ENCODE measurements at regions not wholly inside any gene's neighbourhood (a gene's known extent, or its start where the extent isn't known, plus 50 kb on each side); places are given as distances from the start of the nearest gene placed in this dataset.

DNA sequence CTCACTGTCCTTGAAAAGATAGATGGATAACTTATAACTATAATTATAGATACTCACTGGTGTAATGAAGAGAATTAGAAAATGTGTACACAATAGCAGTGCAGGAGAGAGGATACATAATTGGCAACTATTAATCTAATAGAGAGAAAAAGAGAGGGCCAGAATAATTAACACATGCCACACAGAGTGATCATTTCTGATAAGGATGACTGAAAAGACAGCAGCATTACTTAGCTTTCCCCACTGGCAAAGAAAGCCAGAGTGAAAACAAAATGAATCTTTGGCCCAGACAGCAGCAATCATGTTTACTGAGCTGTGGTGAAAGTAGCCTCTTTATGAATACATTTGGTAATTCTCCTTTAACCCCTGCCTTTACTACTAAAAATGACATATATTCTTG, 493.3 kb upstream of the ROBO1 start:
- DNase-seq: no peak

DNA sequence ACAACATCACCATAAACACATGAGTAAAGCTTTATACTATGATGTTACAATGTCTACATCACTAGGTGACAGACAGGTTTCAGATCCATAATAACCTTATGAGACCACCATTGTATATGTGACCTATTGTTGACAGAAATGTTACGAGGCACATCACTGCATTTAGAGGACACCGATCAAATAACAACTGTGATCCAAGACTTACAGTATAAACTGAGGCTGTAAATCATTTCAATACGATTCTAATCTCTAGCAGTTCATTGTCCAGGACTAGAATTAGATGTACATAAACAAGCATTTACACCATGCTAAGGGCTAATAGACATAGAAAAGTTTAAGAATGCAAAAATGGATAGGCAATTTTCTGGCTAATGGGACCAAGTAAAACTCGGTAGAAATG, 491.9 kb upstream of the ROBO1 start:
- DNase-seq: no peak

DNA sequence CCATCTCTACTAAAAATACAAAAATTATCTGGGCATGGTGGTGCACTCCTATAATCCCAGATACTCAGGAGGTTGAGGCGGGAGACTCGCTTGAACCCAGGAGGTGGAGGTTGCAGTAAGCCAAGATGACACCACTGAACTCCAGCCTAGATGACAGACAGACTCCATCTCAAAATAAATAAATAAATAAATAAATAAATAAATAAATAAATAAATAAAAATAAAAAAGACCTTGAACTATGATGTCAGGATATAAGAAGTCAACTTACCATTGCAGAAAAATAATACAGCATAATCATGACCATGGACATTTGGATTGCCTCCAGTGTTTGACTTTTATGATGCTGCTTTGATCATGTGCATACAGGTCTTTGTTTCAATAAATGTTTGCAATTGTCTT, 484.3 kb upstream of the ROBO1 start:
- no peak for DNase-seq

DNA sequence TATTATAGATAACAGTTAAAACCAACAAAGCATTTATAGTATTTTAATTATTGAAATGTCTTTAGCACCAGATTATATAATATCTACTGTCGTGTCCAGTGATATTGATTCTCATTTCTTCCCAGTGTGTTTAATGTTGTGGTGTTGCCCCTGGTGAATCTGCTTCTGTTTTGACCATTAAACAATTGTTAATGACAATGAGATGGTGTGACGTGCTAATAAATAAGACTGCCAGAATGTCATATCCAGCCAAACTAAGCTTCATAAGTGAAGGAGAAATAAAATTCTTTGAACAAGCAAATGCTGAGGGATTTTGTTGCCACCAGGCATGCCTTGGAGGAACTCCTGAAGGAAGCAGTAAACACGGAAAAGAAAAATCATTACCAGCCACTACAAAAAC, 480.0 kb upstream of the ROBO1 start:
- DNase-seq: no peak

DNA sequence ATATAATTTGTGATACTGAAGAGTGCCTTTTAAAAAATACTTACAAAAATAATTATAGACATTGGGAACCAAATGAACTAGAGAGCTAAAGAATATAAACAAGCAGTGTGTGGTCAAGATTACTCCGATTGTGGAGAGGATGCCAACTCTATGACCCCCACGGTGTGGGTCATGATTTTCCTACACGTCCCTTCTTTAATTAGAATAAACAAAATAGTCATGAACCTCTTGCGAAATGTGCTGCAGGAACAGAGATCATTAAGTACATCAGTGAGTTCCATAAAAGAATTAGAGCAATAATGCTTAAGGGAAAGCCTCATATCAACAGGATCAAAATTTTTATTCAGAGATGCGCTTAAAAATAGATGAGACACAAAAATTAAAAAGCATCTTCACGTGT, 476.6 kb upstream of the ROBO1 start:
- DNase-seq: no peak

DNA sequence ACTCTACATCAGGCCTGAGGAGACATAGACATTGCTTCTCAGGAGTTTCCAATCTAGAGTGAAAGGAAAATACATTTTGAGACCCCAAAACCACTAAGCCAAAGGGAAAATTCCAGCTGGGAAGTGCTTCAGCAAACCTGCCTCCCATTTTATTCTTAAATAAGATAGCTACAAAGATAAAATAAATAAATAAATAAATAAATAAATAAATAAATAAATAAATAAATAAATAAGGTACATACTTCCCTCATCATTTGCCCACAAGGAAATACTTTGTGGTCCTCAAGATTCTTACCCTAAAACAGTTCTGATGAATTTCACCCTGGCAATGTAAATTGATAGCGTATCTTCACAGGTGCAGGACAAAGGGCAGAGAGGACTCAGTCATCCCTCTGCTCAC, 474.0 kb upstream of the ROBO1 start:
- no peak for DNase-seq

DNA sequence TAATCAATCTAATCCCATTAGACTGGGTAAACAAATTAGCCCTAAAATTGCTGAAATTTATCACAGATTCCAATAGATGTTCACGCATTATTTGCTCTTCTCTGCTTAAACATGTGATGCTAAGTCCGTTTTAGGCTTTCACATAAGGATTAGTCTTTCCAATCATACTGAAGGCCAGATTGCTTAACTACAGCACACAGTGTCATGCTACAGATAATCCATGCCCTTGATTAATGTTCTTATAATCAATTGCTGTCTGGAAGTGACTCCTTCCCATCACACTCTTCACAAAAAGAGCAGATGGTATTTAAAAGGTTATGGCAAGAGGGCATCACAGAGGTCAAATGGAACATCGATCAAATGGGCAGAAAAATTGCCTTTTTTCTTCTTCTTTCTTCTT, 471.5 kb upstream of the ROBO1 start:
- DNase-seq: no peak

DNA sequence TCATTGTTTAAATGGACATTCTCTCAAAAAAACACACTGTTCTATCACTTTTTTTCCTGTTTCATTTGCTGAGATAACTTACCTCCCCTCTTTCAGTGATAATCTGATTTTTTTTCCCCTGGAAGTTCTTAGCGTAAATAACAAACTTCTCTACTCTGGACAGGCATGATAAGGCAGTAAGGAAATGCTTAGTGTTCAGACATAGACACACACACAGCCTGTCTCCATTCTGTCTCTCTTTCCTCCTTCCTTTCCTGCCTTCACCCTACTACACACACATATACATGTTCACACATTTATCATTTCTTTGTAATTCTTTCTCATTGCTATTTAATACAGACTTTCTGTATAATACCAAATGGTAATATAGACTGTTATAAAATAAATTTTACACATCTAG, 470.8 kb upstream of the ROBO1 start:
- DNase-seq: no peak

DNA sequence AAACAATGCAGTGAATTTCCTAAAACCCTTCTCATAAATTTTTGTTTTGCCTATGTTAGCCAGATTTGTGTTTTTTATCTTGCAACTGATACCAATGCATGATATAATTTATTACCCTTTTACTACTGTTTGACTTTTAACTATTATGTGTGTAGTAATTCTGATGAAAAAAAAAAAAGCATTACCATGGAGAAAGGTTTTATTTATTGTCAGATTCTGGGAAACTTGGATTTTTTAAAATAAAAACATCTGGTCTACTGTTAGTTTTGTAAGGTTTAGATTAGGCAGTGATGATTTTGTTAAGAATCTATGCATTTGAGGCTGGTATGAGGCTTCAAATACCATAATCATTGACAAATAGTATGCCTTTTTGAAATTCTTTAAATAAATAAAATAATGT, 470.4 kb upstream of the ROBO1 start:
- DNase-seq: no peak

DNA sequence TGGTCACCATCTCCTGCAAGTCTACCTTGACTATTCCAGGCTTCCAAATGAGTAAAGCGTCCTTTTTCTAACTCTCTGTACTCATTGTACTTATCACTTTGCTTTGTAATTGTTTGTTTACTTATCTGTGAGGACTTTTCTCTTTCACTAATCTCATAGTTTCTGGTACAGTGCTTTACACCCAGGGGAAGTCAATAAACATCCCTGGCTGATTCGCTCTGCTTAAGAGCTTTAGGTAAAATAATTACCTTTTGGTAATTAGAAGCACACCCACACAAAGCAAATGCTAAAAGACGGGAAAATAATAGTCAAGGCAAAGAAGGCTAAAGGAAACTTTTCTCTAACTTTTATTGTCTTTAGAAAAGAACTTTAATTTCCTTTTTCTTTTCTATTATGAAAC, 466.9 kb upstream of the ROBO1 start:
- no peak for DNase-seq

DNA sequence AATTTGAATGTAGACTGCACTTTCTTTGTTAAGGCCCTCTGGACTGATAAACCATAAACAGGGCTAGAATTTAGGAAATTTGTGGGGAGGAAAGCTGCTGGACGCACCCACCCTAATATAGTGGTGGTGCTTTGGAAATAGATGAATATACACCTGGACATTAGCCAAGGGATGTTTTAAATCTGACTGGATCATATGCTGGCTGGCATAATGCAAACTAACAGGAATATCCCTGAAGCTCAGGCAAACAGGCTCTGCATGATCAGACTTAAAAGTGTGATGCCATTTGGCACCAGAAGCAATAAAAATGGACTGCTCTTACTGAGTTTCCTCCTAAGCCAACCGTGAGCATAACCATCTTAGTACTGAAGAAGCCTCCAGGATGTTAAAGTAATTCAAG, 465.8 kb upstream of the ROBO1 start:
- DNase-seq: no peak

DNA sequence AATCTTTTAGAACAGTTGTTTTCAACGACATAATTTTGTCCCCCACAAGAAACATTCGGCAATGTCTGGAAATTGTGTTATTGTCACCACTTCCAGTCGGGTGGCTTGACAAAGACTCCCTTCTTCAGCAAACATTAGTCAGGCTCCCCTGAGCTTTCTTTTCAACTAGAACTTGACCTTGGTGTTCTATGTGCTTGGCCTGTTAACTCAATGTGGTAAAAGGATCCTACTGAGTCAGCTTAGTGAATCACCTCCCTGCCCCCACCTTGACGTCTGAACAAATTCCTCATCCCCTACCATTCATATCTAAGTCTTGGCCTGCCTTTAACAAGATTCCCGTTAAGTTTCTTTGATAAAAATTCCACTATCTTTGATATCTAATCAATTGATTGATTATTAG, 465.0 kb upstream of the ROBO1 start:
- DNase-seq: no peak

DNA sequence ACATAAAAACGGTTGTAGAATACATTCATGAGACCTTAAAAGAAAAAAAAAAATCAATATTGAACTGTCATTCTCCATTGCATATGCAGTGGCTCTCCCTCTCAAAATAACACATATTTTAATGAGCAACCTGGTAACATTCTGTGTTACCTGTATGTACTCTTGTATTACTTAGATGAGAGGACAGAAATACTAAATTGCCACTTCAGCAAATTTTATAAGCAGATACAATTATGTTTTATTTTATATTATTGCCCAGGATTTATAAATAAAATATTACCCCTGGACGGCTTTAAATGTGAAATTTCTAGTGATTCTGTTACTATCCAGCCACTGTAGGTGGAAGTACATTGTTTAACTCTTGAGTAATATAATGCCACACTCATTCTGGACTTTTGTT, 463.2 kb upstream of the ROBO1 start:
- DNase-seq: no peak

DNA sequence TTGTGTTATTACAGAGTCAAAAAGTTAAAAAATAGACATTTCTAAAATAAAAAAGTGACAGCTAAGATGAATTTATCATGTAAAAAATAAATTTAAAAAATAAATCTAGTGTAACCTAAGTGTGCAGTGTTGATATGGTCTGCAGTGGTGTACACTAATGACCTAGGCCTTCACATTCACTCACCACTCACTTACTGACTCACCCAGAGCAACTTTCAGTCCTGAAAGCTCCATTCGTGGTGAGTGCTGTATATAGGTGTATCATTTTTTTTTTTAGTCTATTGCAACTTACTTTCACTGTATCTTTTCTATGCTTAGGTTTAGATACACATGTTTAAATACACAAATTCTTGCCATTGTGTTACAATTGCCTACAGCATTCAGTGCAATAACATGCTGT, 459.4 kb upstream of the ROBO1 start:
- DNase-seq: no peak

DNA sequence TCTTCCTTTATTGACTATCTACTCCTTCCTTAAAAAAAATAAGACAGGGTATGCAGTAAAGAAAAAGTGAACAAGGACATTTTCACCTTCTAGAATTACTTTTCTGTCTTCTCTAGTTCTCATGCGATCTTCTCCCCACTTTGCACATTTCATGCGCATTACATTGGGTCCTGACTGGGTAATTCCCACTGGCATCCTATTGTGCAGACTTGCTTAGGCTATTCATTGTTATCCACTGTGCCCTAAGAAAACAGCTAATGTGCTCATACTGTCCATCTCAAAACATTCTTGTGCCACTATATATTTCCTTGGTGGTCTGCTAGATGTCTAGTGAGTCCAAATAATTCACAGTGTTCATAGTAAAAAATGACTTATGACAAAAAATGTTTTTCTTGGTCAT, 447.4 kb upstream of the ROBO1 start:
- no peak for DNase-seq

DNA sequence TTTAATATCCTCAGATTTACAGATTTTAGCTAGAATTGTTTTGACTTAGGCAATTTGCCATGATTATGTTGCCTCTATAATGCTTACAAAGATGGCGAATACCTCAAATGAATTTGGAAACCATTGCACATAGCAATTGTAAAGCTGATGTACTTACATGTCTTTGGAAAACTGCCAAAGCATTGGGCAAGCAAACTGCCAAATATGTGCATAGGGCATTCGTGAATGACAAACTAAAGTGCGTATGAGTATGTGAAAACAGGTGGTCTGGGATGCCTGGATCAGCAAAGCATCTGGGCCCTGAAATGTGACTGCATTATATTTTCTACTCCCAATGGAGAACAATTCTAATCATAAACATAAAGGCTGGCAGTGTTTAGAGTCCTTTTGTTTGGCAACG, 445.3 kb upstream of the ROBO1 start:
- DNase-seq: no peak

DNA sequence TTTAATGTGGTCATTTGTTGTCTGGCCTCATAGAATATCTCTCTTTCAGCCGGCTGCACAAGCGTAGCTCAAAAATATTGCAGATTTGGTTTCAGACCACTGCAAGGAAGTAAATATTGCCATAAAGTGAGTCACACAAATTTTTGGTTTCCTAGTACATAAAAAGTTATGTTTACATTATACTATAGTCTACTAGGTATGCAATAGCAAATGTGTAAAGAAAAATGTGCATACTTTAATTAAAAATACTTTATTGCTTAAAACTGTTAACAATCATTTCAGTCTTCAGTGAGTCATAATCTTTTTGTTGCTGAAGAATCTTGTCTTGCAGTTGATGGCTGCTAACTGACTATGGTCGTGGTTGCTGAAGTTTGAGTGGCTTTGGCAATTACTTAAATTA, 425.1 kb upstream of the ROBO1 start:
- DNase-seq: no peak

DNA sequence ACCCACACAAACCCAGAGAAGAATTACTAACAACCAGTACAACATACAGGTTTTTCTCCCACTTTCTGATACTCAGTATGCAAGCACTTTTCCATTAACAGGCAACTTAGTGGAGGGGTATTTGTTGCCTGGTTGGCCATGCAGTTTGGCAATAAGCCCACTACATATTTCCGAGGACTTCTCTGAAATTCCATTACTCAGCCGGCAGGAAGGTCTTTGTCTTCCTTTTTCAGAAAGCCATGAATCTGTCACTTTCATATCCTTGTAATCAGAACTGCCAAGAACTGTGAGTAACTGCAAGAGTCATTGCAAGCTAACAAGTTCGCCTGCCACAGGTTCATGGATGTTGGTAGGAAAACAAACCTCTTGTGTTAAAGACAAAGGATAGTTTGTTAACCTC, 422.3 kb upstream of the ROBO1 start:
- DNase-seq: no peak

DNA sequence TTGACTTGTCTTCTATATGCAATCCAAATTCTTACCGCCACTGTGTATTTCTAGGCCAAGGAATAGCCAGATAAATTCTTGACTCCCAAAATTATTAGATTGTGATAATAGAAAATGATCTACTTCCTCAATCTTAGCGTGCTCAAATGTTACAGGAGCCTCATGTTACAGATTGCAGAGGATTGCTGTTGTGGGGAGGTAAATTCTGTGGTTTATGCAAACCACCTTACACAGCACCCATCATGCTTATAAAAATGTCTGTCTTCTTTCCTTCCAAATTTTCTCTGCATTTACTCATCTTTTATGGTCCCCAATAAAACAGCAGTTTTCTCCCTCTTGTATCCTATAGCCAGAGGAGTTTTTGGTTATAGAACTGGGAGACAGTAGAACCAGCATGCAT, 420.2 kb upstream of the ROBO1 start:
- peak; percentile 0 to 1 for DNase-seq

DNA sequence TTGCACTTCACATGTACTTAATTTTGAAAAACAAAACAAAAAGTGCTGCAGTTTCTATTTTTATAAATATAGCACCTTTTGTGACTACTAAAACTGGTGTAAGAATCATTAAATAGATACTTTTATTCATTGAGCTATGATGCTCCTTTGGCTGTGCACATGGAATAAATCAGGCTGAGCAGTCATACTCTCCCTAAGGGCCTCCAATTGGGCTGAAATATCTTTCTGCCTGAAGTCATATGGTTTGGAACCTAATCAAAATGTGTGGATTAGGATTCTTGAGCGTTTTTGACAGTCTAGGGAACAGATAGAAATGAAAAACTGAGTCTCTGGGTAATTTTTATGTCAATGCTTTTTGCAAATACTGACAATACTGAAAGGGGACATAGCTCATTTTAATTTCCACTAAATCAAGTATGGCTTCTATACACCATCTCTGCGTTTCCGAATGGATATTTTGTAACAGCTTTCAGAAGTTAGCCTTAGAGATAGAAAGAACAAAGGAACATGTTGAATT, 392.2 kb upstream of the ROBO1 start:
- no peak for DNase-seq

DNA sequence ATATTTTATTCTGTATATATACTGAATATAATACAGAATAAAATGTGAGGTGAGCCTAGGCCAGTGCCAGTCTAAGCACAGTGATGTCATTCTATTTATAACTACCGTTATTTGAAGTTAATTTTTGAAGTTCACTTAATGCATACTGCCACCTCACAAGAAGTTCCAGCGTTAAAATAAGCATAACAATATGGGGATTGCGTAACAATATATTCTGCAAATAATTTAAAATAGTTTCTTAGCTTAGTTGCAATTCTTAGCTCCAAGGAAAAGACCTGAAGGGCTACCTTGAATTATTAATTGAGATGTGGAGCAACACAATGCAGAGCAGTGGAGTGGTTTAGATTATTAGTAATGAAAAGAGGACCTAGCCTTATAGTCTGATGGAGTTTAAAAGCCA, 390.5 kb upstream of the ROBO1 start:
- DNase-seq: no peak

DNA sequence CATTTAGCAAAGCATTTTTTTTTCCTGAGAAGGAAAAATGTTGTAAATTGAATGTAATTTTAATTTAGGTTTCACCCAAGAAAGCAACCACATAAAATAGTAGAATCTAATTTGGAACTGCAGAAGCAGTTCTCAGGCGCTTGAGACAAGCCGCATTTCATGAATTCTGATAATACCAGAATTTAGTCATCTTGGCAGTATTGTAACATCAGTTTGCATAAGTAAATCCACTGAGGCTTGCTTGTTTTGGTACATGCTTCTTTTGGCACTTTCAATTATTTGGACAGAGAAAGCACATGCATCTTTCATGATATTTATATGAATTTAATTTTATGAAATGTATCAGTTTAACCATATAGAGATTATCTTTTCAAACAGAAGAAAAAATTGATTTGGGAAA, 389.7 kb upstream of the ROBO1 start:
- DNase-seq: no peak

DNA sequence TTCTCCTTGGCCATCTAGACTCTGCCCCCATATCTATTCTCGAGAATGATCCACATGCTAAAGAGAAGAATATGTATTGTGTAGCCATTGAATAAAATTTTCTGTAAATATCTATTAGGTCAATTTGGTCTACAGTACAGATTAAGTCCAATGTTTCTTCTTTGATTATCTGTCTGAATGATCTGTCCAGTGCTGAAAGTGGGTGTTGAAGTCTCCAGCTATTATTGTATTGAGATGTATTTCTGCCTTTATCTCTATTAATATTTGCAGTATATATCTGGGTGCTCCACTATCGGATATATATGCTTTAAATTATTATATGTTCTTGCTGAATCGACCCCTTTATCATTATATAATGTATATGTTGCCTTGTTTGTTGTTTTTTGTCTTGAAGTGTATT, 384.9 kb upstream of the ROBO1 start:
- DNase-seq: no peak

DNA sequence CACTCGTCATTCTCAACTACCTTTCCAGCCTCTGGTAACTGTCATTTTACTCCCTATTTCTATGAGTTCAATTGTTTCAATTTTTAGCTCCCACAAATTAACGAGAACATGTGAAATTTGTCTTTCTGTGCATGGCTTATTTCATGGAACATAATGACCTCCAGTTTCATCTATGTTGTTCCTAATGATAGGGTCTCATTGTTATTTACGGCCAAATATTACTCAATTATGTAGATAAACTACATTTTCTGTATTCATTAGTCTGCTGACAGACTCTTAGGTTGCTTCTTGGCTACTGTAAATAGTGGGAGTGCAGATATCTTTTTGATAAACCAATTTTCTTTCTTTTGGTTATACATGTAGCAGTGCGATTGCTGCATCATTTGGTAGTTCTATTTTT, 374.9 kb upstream of the ROBO1 start:
- DNase-seq: no peak

DNA sequence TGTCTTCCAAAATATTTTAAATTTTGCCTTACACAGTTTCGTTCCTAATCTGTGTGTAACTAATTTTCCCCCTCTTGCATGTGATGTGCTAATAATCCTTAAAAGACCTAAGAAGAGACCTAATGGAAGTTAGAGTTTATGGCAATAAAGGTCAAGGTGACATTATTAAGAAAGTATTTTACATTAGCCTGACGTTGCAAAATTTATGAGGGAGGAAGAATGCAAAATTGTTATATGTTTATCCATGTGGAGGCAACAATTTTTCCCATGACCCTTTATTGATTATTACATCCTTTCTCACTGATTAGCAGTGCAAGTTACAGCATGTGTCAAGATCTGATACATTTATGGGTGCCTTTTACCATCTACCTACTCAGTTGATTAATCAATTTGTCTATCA, 373.8 kb upstream of the ROBO1 start:
- no peak for DNase-seq

DNA sequence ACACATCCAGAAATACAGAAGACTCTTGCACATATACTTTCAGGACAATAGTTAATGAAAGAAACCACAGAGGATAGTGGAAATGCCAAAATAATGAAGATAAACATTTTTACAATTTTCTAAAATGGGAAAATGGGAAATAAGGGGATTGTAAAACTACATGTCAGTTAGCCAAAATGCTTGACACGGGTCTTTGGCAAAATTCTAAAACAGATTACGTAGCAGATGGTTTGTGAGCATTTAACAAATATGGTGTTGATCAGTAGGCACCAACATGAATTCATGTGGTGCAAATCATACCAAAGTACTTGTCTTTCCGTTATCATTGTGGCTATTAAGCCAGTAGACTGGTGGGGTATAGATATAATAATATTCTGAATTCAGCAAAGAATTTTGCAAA, 348.5 kb upstream of the ROBO1 start:
- DNase-seq: no peak
